Fibroblast of peridontal ligament (primary cell): ENCODE measurements at regions not wholly inside any gene's neighbourhood (a gene's known extent, or its start where the extent isn't known, plus 50 kb on each side); places are given as distances from the start of the nearest gene placed in this dataset.
"Not testable (repeated sequence)": the region's sequence is repeated elsewhere in the genome, so short reads cannot be mapped to it uniquely, and the experiment has no call there.

Source experiments
- DNase-seq: peaks from one replicate; pipeline ENCODE4 v3.0.0-alpha.2; 2010; ENCODE audit errors: extremely low read depth

- not testable (repeated sequence) for DNase-seq
Measured at GRCh38 chr4:123026015-123026414, 103.6 kb upstream of the NUDT6 start.

- DNase-seq = no peak
Measured at GRCh38 chr4:123031664-123032063, 109.3 kb upstream of the NUDT6 start.

- DNase-seq = no peak
Measured at GRCh38 chr4:123034023-123034422, 111.6 kb upstream of the NUDT6 start.

- no peak for DNase-seq
Measured at GRCh38 chr4:123035239-123035638, 112.8 kb upstream of the NUDT6 start.

DNA sequence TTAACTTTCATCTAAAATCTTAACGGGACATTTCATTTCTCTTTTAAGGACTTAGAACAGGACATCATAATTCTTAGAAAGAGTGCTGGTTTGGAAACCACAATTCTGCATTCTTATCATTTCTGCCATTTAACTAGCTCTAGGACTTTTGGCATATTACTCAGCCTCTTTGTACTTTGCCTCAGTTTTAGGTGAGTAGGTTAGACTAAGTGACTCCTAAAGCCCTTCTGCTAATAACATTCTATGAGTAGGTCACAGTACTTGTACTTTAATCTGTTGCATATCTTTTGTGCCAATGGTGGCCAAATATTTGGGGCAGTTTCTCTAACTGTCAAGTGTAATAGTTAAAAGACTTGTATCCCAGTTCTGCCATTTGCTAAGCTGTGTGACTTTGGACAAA is 115.4 kb upstream of the NUDT6 start:
- peak; percentile 65 for DNase-seq

DNA sequence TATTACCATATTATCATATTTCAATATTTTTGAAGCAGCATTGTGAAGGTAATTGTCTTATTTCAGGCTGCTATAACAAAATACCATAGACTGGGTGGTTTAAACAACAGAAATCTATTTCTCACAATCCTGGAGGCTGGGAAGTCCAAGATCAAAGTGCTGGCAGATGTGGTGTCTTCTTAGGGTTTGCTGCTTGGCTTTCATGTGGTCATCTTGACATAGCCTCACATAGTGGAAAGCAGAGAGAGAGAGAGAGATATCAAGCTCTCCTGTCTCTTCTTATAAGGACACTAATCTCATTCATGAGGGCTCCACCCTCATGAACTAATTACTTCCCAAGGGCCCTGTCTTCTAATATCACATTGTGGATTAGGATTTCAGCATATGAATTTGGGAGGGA is 119.7 kb upstream of the NUDT6 start:
- DNase-seq = no peak

GRCh38 chr4:123043013-123043412 is 120.6 kb upstream of the NUDT6 start:
- no peak for DNase-seq

- no peak for DNase-seq
Measured at GRCh38 chr4:123043793-123044425, 121.5 kb upstream of the NUDT6 start.

DNA sequence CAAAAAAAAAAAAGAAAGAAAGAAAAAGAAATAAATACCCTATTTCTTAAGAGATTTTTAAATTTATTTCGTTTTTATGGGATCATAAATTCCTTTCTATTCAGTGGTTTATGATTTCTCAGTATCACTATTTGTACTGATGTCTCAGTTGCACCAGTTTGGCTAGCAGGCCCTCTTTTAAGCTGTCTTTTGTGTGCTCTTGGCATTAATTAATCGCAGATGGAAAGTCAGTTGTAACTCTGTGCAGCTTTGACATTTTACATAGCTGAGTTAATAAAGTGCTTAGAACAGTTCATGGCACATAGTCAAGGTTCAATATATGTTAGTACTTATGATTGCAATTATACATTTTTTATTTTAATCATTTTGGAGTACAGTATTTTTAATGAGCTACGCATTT is 123.7 kb upstream of the NUDT6 start:
- no peak for DNase-seq

- no peak for DNase-seq
Measured at GRCh38 chr4:123050018-123050417, 127.6 kb upstream of the NUDT6 start.

DNA sequence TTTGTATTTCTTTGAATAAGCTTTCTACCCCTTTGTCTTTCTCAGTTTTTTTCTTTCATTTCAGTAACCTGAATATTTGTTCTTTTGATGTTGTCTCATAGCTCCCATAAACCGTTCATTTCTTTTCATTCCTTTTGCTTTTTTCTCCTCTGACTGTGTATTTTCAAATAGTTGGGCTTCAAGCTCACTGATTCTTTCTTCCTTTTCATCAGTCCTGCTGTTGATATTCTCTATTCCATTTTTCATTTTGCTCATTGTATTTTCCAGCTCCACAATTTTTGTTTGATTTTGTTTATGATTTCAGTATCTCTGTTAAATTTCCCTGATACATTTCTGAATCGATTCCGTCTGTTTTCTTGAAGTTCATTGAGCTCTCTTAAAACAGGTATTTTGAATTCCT is 129.6 kb upstream of the NUDT6 start:
- DNase-seq = no peak

GRCh38 chr4:123055943-123056342 is 133.5 kb upstream of the NUDT6 start:
- peak; percentile 36 for DNase-seq

DNA sequence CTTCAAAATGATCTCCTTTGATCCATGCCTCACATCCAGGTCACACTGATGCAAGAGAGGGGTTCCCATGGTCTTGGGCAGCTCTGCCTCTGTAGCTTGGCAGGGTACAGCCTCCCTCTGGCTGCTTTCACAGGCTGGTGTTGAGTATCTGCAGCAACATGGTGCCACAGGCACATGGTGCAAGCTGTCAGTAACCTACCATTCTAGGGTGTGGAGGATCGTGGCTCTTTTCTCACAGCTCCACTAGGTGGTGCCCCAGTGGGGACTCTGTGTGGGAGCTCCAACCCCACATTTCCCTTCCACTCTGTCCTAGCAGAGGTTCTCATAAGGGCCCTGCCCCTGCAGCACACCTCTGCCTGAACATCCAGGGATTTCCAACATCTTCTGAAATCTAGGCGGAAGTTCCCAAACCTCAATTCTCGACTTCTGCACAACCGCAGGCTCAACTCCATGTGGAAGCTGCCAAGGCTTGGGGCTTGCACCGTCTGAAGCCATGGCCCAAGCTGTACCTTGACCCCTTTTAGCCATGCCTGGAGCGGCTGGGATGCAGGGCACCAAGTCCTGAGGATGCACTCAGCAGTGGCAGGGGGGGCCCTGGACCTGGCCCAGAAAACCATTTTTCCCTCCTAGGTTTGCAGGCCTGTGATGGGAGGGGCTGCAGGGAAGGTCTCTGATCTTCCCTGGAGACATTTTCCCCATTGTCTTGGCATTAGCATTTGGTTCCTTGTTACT is 137.8 kb upstream of the NUDT6 start:
- no peak for DNase-seq

DNA sequence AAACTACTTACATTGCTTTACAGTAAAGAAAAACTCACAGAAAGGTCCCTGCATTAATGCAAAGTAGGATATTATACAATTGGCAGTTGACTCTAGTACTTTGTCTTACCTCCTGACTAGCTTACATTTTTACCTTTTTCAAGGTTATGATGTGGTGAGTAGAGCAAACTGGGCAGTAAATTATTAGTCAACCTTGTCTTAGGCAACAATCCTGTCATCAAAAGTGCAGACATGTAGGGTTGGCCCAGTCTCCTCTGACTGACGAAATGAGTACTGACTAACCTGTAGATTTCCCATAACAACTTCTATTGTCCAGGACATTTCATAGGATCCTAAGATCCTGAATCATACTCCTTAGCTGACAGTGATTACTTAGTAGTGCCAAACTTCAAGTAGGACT is 142.0 kb upstream of the NUDT6 start:
- DNase-seq = no peak

GRCh38 chr4:123068081-123068480 is 145.7 kb upstream of the NUDT6 start:
- no peak for DNase-seq

DNA sequence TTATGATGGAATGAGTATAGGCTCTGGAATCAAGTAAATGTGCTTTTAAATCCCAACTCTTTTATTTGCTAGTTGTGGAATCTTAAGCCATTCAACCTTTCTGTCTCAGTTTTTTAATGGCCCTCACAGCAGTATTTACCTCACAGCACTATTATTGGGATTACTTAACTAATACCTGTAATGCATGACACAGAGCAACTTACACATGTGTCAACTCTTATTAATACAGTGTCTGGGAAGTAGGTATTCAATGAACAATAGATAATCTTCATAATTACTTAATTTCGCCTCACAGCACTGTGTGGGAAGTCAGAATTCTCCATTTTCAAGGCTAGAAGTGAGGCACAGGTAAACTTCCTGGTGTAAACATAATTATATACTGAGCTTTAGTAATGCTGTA is 149.7 kb upstream of the NUDT6 start:
- no peak for DNase-seq

DNA sequence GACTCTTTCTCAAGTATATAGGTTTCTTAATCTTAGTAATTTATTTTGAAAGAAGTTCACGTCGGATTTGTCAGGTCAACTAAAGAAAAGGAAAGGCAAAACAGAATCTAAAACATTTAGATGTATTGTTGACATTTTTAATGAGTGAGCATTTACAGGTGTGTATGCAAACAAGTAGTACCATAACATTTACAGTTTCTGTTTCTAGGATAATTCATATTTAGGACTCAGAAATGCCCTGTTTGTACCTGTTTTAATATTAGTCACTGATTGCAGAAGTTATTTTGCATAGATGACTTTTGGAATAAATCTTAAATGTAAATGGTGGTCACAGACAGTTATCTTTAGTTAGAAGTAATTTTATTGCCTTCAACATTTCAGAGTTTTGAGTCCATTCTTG is 151.3 kb upstream of the NUDT6 start:
- DNase-seq = no peak

DNA sequence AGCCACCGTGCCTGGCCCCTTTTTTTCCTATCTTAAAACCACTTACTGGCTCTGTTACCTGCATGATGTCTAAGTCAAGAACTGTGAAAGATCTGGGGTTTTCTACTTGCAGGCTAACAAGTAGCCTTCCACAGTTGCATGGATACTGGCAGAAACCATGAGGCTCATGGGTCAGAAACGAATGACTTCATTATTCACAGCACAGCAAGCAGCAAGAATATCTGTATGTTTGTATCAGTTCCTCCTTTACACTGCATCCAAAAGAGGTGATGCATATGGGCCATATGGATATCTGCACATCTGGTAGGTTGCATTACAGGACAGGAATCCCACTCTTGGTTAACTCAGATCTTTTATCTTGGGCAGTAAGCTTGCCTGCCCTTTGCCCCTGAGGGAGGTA is 154.9 kb upstream of the NUDT6 start:
- DNase-seq = no peak

DNA sequence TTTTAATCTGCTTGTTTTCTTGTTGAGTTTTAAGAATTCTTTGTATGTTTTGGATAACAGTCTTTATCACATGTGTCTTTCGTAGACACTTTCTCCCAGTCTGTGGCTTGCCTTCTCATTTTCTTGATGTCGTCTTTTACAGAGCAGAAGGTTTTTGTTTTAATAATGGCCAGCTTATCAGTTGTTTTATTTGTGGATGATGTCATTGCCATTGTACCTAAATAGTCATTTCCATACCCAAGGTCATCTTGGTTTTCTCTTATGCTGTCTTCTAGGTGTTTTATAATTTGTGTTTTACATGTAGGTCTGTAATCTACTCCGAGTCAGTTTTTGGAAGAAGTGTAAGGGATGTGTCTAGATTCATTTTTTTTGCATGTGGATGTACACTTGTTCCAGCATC is 159.6 kb upstream of the NUDT6 start:
- DNase-seq = no peak

DNA sequence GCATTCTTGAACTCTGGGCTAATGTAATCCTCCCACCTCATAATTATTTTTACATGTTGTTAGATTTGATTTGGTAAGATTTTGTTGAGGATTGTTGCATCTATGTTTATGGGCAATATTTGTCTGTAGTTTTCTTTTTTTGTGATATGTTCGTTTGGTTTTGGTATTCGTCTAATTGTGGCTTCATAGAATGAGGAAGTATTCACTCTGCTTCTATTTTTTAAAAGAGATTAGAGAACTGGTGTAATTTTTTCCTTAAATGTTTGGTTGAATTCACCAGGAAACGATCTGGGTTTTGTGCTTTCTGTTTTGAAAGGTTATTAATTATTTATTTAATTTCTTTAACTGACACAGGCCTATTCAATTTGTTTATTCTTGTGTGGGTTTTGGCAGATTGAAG is 161.2 kb upstream of the NUDT6 start:
- DNase-seq = peak; percentile 13

DNA sequence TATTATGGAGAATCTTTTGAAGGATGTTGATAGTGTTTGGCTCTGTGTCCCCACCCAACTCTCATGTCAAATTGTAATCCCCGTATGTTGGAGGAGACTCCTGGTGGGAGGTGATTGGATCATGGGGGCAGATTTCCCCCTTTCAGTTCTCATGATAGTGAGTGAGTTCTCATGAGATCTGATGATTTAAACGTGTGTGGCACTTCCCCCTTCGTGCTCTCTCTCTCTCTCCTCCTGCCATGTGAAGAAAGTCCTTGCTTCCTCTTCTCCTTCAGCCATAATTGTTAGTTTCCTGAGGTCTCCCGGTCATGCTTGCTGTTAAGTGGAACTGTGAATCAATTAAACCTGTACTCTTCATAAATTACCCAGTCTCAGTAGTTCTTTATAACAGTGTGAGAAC is 166.1 kb upstream of the NUDT6 start:
- DNase-seq = no peak

- DNase-seq = no peak
Measured at GRCh38 chr4:123090886-123091285, 168.5 kb upstream of the NUDT6 start.

DNA sequence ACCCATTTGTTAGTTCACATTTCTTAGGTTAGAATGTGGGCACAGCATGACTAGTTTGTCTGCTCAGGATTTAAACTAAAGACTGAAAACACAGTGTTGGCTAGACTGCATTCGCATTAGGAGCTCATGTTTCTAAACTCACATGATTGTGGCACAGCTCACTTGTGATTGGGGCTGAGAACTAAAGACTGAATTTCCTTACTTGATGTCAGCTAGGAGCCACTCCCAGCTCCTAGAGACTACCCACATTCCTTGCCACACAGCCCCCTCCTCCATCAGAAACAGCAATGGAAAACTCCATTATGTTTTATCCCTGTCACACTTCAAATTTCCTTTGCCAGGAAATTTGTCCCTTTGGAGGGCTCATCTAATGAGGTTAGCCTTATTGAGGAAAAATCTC is 170.2 kb upstream of the NUDT6 start:
- DNase-seq = peak; percentile 12

DNA sequence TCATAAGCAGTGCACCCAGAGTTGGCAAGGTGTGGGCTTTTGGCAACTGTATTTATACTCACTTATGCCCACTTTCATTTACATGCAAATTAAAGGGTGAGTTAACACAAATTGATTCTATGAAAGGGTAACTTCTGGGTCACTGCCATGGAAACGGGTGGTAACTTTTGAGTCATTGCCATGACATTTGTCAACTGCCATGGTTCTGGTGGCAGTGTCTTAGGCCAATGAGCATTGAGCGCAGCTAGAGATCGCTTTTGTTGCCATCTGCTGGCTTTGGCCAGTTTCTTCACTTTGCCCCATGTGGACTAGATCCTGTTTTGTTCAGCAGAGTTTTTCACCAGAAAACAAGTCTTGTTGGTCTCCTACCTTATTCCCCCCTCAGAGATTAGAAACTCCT is 170.8 kb upstream of the NUDT6 start:
- no peak for DNase-seq
